ENCODE measurements at regions not wholly inside any gene's neighbourhood (a gene's known extent, or its start where the extent isn't known, plus 50 kb on each side); places are given as distances from the start of the nearest gene placed in this dataset.

DNA sequence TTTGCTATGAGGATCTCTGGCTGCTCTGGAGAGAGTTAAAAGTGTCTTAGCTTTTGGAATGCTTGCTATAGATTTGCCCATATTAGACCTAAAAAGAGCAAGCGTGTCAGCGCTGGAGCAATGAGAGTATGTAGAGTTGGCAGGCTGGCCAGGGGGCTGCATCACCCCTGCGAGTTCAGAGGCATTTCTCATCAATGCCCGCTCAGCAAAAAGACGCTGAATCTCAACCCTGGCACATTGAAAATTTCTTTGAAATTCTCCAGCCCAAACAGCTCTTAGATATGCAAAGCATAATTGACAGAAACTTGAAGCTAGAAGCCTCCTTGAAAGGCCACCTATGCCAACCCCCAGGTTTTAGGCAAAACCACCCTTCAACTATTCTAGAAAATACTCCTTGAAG, 135.5 kb upstream of the F3 start:
- TF ChIP-seq, protein P1, sequence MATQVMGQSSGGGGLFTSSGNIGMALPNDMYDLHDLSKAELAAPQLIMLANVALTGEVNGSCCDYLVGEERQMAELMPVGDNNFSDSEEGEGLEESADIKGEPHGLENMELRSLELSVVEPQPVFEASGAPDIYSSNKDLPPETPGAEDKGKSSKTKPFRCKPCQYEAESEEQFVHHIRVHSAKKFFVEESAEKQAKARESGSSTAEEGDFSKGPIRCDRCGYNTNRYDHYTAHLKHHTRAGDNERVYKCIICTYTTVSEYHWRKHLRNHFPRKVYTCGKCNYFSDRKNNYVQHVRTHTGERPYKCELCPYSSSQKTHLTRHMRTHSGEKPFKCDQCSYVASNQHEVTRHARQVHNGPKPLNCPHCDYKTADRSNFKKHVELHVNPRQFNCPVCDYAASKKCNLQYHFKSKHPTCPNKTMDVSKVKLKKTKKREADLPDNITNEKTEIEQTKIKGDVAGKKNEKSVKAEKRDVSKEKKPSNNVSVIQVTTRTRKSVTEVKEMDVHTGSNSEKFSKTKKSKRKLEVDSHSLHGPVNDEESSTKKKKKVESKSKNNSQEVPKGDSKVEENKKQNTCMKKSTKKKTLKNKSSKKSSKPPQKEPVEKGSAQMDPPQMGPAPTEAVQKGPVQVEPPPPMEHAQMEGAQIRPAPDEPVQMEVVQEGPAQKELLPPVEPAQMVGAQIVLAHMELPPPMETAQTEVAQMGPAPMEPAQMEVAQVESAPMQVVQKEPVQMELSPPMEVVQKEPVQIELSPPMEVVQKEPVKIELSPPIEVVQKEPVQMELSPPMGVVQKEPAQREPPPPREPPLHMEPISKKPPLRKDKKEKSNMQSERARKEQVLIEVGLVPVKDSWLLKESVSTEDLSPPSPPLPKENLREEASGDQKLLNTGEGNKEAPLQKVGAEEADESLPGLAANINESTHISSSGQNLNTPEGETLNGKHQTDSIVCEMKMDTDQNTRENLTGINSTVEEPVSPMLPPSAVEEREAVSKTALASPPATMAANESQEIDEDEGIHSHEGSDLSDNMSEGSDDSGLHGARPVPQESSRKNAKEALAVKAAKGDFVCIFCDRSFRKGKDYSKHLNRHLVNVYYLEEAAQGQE (IDR thresholded peaks at IDR 0.05; ENCODE audit: insufficient read depth in 1 of 2, low read depth in 2 of 2, low read length in 2 of 2): no peak
- TF ChIP-seq FOXP2 (optimal IDR thresholded peaks at IDR 0.05; ENCODE audit: borderline replicate concordance, extremely low read depth, extremely low read length, insufficient read depth) (no peak), TAF1 (IDR thresholded peaks at IDR 0.05; ENCODE audit: borderline replicate concordance, insufficient read depth, low read length) (no peak), POLR2AphosphoS5 (IDR thresholded peaks at IDR 0.05; ENCODE audit: low read depth, low read length) (no peak), SIN3A (IDR thresholded peaks at IDR 0.05; ENCODE audit: borderline replicate concordance, insufficient read depth, low read length) (no peak)

DNA sequence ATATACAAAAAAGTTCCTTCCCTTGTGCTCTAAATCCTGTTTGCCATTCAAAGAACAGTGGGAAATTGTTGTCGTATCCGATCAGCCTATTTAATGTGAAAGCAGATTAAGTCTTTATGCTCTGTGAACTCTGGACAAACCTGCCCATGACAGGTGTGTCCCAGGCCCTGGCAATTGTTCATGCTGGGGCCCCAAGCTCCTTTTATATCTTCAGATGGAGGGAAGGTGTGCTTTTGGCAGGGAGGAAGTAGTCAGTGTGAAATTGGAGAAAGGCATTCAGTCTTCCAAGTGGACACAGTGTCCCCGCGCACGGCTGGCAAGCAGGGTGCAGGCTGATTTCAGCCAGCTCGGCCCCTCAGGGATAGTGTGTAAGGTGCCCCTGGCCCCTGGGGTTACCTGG, 135.1 kb upstream of the F3 start:
- no peak for TF ChIP-seq TAF1 (IDR thresholded peaks at IDR 0.05; ENCODE audit: borderline replicate concordance, insufficient read depth, low read length)

DNA sequence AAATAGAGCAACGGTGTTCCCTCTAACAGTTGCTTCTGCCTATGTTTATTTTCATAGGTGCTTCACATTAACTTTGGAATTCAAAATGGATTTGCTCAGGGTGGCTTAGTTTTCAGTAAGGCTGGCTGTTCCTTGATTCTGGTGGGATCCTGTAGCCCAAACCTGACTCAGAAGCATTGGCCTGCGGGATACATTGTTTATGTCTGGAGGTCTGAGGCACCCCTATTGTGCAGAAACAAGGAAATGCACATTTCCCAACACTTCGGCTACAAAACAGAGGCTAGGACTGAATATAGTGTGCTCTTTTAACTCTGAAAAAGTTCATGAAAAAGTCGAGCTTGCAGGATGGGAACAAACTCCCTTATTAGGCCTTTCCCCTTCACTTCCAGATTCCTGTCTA, 133.8 kb upstream of the F3 start:
- no peak for TF ChIP-seq SIN3A (IDR thresholded peaks at IDR 0.05; ENCODE audit: borderline replicate concordance, insufficient read depth, low read length)

DNA sequence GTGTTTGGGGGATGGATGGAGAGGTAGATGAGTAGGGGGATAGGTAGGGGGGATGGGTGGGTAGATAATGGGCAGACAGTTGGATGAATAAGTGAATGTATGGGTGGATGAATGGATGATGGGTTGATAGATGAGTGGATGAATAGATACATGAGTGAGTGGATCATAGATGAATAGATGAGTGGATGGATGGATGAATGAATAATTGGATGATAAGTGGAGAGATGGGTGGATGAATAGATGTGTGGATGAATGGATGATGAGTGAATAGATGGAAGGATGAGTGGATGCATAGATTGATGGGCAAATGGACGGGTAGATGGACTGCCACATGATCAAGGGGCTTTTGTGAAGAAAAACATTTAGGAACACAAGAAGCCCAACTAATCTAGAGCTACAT, 133.3 kb upstream of the F3 start:
- TF ChIP-seq SIN3A (IDR thresholded peaks at IDR 0.05; ENCODE audit: borderline replicate concordance, insufficient read depth, low read length): no peak
- TF ChIP-seq, protein P1 (IDR thresholded peaks at IDR 0.05; ENCODE audit: insufficient read depth in 1 of 2, low read depth in 2 of 2, low read length in 2 of 2): no peak
- no peak for TF ChIP-seq TAF1 (IDR thresholded peaks at IDR 0.05; ENCODE audit: borderline replicate concordance, insufficient read depth, low read length)
- no peak for TF ChIP-seq FOXP2 (optimal IDR thresholded peaks at IDR 0.05; ENCODE audit: borderline replicate concordance, extremely low read depth, extremely low read length, insufficient read depth)
- TF ChIP-seq POLR2AphosphoS5 (IDR thresholded peaks at IDR 0.05; ENCODE audit: low read depth, low read length): no peak

DNA sequence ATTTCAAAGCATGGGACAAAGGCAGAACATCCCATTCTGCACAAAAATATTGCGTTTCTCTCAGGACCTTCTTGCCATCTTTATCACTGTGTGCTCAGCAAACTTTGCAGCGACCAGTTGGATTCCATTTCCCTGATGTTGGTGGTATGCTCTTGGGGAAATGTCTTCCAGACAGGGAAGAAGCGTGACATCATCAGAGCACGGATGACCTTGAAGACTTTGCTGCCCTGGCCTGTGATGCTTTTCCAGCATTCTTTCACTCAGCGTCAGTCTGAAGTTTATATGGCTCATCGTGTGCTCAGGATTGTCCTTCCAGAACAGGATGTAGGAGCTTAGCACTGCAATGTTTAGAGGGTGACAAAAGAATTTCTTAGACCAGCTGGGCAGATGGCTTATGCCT, 131.4 kb upstream of the F3 start:
- no peak for TF ChIP-seq TAF1 (IDR thresholded peaks at IDR 0.05; ENCODE audit: borderline replicate concordance, insufficient read depth, low read length)
- TF ChIP-seq SIN3A (IDR thresholded peaks at IDR 0.05; ENCODE audit: borderline replicate concordance, insufficient read depth, low read length): no peak
- no peak for TF ChIP-seq POLR2AphosphoS5 (IDR thresholded peaks at IDR 0.05; ENCODE audit: low read depth, low read length)
- no peak for TF ChIP-seq FOXP2 (optimal IDR thresholded peaks at IDR 0.05; ENCODE audit: borderline replicate concordance, extremely low read depth, extremely low read length, insufficient read depth)
- TF ChIP-seq, protein P1 (IDR thresholded peaks at IDR 0.05; ENCODE audit: insufficient read depth in 1 of 2, low read depth in 2 of 2, low read length in 2 of 2): no peak

DNA sequence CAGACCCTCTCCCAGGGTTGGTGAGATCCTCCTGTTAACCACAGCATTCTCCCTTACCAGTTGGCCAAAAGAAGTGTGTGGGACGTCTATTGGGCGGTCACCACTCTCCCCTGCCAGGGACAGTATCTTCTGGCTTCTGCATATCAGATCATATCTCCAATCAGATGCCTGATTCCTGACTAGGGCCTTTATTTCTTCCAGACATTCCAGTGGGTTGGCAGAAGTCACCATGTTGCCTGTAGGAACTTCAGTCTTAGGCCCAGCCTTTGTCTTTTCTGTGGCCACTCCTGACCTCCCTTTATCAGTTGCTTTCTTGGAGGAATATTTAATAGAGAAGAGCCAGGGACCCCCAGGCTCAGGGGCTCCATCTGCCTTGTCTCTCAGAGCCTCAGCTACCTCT, 130.4 kb upstream of the F3 start:
- TF ChIP-seq SIN3A (IDR thresholded peaks at IDR 0.05; ENCODE audit: borderline replicate concordance, insufficient read depth, low read length) (no peak), FOXP2 (optimal IDR thresholded peaks at IDR 0.05; ENCODE audit: borderline replicate concordance, extremely low read depth, extremely low read length, insufficient read depth) (no peak), POLR2AphosphoS5 (IDR thresholded peaks at IDR 0.05; ENCODE audit: low read depth, low read length) (no peak)

DNA sequence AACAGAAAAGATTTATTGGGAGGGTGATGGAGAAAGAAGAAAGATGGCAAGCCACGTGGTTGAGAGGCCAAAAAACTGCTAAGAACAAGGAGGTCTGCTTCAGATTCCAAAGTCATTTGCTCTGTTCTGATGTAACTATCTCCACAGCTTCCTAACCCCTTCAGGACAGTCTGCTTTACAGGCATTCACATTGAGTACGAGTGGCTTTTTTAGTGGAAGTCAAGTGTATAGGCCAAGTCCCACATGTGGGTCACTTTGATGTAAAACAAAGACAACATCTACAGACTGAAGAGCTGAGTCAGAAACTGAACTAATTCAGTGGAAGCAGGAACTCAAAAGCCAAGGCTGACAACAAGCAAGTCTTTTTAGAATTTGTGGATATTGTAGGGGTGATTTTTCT, 128.7 kb upstream of the F3 start:
- TF ChIP-seq POLR2AphosphoS5 (IDR thresholded peaks at IDR 0.05; ENCODE audit: low read depth, low read length) (no peak), FOXP2 (optimal IDR thresholded peaks at IDR 0.05; ENCODE audit: borderline replicate concordance, extremely low read depth, extremely low read length, insufficient read depth) (no peak), TAF1 (IDR thresholded peaks at IDR 0.05; ENCODE audit: borderline replicate concordance, insufficient read depth, low read length) (no peak), SIN3A (IDR thresholded peaks at IDR 0.05; ENCODE audit: borderline replicate concordance, insufficient read depth, low read length) (no peak)
- TF ChIP-seq, protein P1 (IDR thresholded peaks at IDR 0.05; ENCODE audit: insufficient read depth in 1 of 2, low read depth in 2 of 2, low read length in 2 of 2): no peak
